H1 (cell line): ENCODE measurements at regions not wholly inside any gene's neighbourhood (a gene's known extent, or its start where the extent isn't known, plus 50 kb on each side); places are given as distances from the start of the nearest gene placed in this dataset.
A peak's percentile ranks its signal among the peaks of the same experiment; 100 is the strongest.

Source experiments
- CHD2 ChIP-seq: IDR thresholded peaks from 2 replicates; pipeline ENCODE4 v1.6.1; 2012; ENCODE audit warnings: low read length, improper control_type of control experiment
- CTCF ChIP-seq, 3 experiments: IDR thresholded peaks; 1 replicate in 2 of 3; 2 replicates in 1 of 3; pipeline versions ENCODE4 v1.5.1 to v1.6.1; 2011; ENCODE audit warnings: low read length in 3 of 3, mild to moderate bottlenecking in 3 of 3, inconsistent platforms in 2 of 3, low read depth in 1 of 3, moderate library complexity in 1 of 3; ENCODE audit not compliant: insufficient read depth in 1 of 3; ENCODE audit errors: control extremely low read depth in 1 of 3
- EP300 ChIP-seq, 2 experiments: IDR thresholded peaks; 1 replicate in 1 of 2; 2 replicates in 1 of 2; pipeline ENCODE4 v1.6.1; 2011 to 2012; ENCODE audit warnings: low read depth in 2 of 2, low read length in 2 of 2, mild to moderate bottlenecking in 2 of 2, borderline replicate concordance in 1 of 2, inconsistent platforms in 1 of 2, moderate library complexity in 1 of 2
- NRF1 ChIP-seq: IDR thresholded peaks from 2 replicates; pipeline ENCODE4 v1.6.1; 2011; ENCODE audit warnings: mild to moderate bottlenecking, low read depth, low read length, improper control_type of control experiment
- POLR2AphosphoS5 ChIP-seq: IDR thresholded peaks from 2 replicates; pipeline ENCODE4 v1.6.1; 2011; ENCODE audit warnings: low read depth, low read length
- RFX5 ChIP-seq: IDR thresholded peaks from 2 replicates; pipeline ENCODE4 v1.6.1; 2011; ENCODE audit warnings: low read depth, low read length, improper control_type of control experiment, borderline replicate concordance
- SRF ChIP-seq: IDR thresholded peaks from 2 replicates; pipeline ENCODE4 v1.6.1; 2011; ENCODE audit warnings: mild to moderate bottlenecking, low read depth, low read length, moderate library complexity
- ZNF274 ChIP-seq: IDR thresholded peaks from 2 replicates; pipeline ENCODE4 v1.7.0; 2012; ENCODE audit warnings: low read length, borderline replicate concordance; ENCODE audit errors: extremely low read depth
- TF ChIP-seq, protein P1 (sequence below): IDR thresholded peaks from 2 replicates; pipeline ENCODE4 v1.6.1; 2012; ENCODE audit warnings: inconsistent platforms

DNA sequence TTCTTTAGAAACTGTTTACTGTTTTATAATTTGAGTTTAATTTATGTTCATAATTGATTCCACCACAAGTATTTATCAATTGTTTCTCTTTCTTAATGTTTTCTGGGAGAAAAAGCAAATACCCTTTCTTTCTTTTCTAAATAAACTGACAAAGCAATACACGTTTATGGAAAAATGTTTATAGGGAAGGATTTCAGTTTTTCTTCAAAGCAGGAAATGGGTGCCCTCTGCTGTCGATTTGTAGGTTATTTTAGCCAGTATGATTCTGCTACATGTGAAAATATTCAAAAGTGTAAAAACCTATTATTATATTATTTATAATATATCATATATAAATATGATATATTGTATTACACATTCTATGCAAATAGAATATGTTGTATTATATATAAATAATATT, 921.0 kb upstream of the ROBO1 start:
- TF ChIP-seq CTCF (IDR thresholded peaks at IDR 0.05; ENCODE audit: control extremely low read depth in 1 of 3, insufficient read depth in 1 of 3, low read depth in 1 of 3, low read length in 3 of 3) = peak in 1 of 3 experiments; percentile 10; a peak in 1 of 4 replicates
- TF ChIP-seq, protein P1, sequence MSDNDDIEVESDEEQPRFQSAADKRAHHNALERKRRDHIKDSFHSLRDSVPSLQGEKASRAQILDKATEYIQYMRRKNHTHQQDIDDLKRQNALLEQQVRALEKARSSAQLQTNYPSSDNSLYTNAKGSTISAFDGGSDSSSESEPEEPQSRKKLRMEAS = no peak
- no peak for TF ChIP-seq EP300 (IDR thresholded peaks at IDR 0.05; ENCODE audit: borderline replicate concordance in 1 of 2, low read depth in 2 of 2, low read length in 2 of 2)
- no peak for TF ChIP-seq ZNF274
- no peak for TF ChIP-seq NRF1
- TF ChIP-seq CHD2 = no peak
- TF ChIP-seq POLR2AphosphoS5 = no peak
- no peak for TF ChIP-seq SRF
- no peak for TF ChIP-seq RFX5
